ENCODE measurements at regions not wholly inside any gene's neighbourhood (a gene's known extent, or its start where the extent isn't known, plus 50 kb on each side); places are given as distances from the start of the nearest gene placed in this dataset.

- TF ChIP-seq CTCF (IDR thresholded peaks at IDR 0.05) (no peak), POLR2A (IDR thresholded peaks at IDR 0.05) (no peak)
Observed at GRCh38 chr12:67014642-67015041, 254.5 kb upstream of the CAND1 start.

Data from breast epithelium (tissue), 3 donors.